GM12872 (cell line): ENCODE measurements at regions not wholly inside any gene's neighbourhood (a gene's known extent, or its start where the extent isn't known, plus 50 kb on each side); places are given as distances from the start of the nearest gene placed in this dataset.

Experiments used
- TF ChIP-seq, protein P1 (sequence below): IDR thresholded peaks from 3 replicates; pipeline ENCODE4 v1.5.1; 2011; ENCODE audit warnings: low read depth, mild to moderate bottlenecking, low read length, moderate library complexity; ENCODE audit not compliant: insufficient read depth

DNA sequence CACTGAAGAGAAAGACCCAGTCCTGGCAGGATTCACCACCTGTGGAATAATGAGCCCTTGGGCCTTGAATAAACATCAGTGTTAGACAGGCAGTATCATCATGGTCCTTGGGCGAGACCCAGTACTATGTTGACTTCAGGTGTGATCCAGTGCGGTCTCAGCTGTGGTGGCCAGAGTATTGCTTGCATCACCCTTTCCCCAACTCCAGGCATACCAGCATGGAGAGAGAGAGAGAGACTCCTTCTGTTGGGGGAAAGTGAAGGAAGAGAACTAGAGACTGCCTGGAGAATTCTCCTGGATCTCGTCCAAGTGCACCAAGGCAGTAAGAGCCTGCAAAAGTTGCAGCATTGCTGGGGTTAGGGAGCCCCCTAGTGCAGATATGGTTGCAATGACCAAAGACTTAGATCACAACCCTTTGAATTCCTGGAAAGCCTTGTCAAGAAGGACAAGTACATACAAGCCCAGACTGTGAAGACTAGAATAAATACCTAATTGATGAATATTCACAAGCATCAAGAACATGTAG lies 61.1 kb upstream of the VAMP7 start:
- TF ChIP-seq, protein P1, sequence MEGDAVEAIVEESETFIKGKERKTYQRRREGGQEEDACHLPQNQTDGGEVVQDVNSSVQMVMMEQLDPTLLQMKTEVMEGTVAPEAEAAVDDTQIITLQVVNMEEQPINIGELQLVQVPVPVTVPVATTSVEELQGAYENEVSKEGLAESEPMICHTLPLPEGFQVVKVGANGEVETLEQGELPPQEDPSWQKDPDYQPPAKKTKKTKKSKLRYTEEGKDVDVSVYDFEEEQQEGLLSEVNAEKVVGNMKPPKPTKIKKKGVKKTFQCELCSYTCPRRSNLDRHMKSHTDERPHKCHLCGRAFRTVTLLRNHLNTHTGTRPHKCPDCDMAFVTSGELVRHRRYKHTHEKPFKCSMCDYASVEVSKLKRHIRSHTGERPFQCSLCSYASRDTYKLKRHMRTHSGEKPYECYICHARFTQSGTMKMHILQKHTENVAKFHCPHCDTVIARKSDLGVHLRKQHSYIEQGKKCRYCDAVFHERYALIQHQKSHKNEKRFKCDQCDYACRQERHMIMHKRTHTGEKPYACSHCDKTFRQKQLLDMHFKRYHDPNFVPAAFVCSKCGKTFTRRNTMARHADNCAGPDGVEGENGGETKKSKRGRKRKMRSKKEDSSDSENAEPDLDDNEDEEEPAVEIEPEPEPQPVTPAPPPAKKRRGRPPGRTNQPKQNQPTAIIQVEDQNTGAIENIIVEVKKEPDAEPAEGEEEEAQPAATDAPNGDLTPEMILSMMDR: peak; percentile 66

DNA sequence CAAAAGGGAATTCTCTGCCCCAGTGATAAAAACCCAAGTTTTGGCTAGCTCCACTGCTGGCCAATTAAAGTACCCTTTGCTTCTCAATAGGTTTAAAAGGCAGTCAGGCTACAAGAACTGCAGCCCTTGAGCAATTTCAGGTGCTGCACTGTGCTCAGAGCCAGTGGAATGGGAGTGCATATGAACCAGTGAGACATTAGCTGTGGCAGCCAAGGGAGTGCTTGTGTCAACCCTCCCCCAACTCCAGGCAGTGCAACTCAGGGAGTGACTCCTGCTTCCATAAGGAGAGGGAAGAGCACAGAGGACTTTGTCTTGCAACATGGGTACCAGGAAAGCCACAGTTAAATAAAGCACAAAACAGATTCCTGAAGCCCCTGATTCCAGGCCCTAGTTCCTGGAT lies 61.6 kb upstream of the VAMP7 start:
- TF ChIP-seq, protein P1: no peak

DNA sequence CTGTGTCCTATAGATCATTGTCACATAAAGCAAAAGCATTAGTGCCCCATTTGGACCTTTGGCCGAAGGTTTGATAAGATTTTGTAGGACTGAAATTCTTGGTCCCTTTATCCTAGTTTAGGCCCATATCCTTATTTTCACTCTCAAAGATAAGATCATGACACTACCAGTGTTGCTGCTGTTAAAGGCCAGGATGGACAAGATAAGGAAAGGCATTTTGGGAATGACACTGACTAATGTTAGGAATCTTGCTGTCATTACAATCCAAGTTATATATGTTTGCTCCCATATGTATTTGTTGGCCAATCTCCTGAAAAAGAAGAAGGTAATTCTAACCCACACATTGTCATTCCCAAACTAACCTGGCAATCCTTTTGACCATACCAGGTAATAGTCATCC lies 101.3 kb upstream of the VAMP7 start:
- TF ChIP-seq, protein P1: no peak

DNA sequence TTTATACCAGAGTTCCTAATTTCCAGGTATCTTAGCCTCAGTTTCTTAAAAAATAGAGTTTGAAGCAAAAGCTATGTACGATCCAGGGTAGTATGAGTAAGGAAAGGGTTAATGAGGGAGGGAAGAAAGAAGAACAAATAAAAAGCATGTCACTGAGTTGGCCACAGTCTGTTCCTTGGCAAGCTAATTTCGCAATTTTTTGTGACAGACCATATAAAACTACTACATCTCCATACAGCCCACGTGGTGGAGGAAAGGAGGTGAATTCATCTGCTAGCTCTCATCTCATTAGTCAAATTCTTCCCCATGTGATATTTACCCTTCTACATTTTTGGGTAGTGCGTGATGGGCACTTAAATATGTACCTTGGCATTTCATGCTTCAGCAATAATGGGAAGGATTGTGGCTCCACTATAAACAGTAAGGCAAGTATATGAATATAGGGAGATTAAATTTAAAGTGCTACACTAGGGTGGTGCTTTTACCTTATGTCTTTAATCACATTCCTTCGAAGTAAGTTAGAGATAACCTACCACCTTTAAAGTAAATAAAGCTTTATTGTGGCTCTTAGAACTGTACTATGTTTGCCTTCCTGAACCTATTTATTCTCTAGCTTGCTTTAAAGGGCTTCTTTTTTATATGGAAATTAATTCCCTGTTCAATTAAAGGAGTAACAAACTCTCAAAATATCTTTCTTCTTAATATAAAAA lies 102.1 kb upstream of the VAMP7 start:
- TF ChIP-seq, protein P1: no peak

DNA sequence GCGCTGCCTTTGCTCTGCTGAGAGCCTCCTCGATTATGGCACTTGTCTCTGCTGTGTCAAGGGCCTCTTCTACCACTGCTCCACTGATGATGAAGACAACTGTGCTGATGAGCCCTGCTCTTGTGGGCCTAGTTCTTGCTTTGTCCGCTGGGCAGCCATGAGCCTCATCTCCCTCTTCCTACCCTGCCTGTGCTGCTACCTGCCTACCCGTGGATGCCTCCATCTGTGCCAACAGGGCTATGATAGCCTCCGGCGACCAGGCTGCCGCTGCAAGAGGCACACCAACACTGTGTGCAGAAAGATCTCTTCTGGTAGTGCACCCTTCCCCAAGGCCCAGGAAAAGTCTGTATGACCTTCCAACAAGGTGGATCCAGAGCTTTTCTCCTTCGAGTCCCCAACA lies 106.8 kb upstream of the VAMP7 start:
- TF ChIP-seq, protein P1: no peak

DNA sequence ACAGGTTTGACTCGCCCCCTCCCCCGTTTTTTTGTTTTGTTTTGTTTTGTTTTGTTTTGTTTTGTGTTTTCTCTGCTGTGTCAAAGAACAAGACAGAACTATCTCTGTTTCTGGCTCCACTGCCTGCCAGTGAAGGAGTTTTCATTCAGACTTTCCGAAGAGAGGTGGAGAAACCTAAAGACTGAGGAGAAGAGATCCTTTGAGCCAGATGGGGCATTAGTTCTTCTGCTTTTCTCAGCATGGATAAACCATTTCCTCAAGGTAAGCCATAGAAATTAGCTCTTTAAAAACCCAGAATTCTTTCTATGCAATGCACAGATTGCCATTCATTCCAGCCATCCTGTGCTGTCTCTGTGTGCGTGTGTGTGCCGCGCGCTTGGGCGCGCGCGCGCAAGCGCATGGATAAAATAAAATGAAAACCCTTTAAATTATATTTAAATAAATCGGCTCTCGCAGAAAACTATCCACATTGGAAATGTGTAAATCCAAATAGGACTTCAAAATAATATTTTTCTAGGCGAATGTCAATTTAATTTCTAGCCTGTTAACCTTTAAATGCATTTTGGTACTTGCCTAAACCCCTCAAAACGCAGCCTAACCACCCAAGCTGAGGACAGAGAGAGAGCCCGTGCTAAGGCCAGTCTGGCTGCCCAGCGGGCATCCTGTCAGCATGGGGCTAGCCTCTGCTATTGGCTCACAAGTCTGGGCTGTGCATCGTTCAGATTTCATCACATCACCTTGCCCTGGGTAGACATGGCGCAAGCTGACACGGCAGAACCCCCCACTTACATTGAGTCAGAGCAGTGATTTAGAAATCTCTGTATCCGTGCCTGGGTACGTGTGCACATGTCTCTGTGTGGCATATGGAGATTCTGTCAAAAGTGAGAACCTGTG lies 113.0 kb upstream of the VAMP7 start:
- TF ChIP-seq, protein P1: no peak
